Right lobe of liver (tissue), 4 donors: ENCODE measurements at regions not wholly inside any gene's neighbourhood (a gene's known extent, or its start where the extent isn't known, plus 50 kb on each side); places are given as distances from the start of the nearest gene placed in this dataset.

Experiments used
- POLR2A ChIP-seq: fragments of 450-650 bp; IDR thresholded peaks from one replicate; pipeline ENCODE4 v1.6.1; 2017; ENCODE audit warnings: antibody characterized with exemption, mild to moderate bottlenecking
- TF ChIP-seq, protein P1 (sequence below), 4 donors: fragments of 200-600 bp in 3 of 4; fragments of 450-650 bp in 1 of 4; IDR thresholded peaks; one replicate each; pipeline versions ENCODE4 v1.5.1 to v1.8.0; 2016 to 2022; ENCODE audit warnings: antibody characterized with exemption in 4 of 4, mild to moderate bottlenecking in 2 of 4
- donor health status: DM: no; HTN: no; CAD: no.
- donor health status: DM: no; HTN: no; CAD: no.
- donor health status: DM: no; HTN: yes; CAD: no.

DNA sequence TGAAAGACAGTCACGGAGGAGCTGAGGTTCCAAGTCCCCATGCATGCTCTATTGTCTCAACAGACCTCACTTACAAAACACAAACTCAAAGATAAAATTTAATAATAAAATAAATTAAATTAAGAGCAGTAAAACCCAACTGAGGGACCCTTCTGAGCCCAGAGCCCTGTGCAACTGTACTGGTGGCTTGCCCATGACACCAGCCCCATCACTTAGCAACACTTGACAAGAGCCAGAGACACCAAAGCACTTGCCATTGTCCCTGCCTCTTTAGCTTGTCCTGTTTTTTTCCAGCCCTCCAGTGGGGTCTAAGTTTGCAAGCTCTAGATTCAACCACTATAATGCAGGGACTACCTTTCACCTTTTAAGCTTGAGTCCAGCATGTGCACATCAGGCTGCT, 117.9 kb downstream of the JCAD start:
- TF ChIP-seq, protein P1, sequence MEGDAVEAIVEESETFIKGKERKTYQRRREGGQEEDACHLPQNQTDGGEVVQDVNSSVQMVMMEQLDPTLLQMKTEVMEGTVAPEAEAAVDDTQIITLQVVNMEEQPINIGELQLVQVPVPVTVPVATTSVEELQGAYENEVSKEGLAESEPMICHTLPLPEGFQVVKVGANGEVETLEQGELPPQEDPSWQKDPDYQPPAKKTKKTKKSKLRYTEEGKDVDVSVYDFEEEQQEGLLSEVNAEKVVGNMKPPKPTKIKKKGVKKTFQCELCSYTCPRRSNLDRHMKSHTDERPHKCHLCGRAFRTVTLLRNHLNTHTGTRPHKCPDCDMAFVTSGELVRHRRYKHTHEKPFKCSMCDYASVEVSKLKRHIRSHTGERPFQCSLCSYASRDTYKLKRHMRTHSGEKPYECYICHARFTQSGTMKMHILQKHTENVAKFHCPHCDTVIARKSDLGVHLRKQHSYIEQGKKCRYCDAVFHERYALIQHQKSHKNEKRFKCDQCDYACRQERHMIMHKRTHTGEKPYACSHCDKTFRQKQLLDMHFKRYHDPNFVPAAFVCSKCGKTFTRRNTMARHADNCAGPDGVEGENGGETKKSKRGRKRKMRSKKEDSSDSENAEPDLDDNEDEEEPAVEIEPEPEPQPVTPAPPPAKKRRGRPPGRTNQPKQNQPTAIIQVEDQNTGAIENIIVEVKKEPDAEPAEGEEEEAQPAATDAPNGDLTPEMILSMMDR (IDR thresholded peaks at IDR 0.05): no peak
- no peak for TF ChIP-seq POLR2A
